Lower lobe of right lung (tissue), 2 donors: ENCODE measurements at regions not wholly inside any gene's neighbourhood (a gene's known extent, or its start where the extent isn't known, plus 50 kb on each side); places are given as distances from the start of the nearest gene placed in this dataset.

Experiments used
- ATAC-seq, 2 donors: fragments of 200-7000 bp; cut with Tn5 transposase; one replicate each; pipeline ENCODE4 v1.9.1; 2020 to 2022; ENCODE audit warnings: mild to moderate bottlenecking in 2 of 2, moderate library complexity in 2 of 2
- DNase-seq: peaks from one replicate; pipeline ENCODE4 v3.0.0-alpha.2; 2020
- H3K27ac ChIP-seq: fragments of 200-600 bp; one replicate; pipeline ENCODE4 v1.8.0; 2022
- H3K27me3 ChIP-seq: fragments of 200-600 bp; one replicate; pipeline ENCODE4 v1.8.0; 2022; ENCODE audit warnings: low read depth
- H3K36me3 ChIP-seq: fragments of 200-600 bp; one replicate; pipeline ENCODE4 v1.8.0; 2022; ENCODE audit warnings: mild to moderate bottlenecking
- H3K4me1 ChIP-seq: fragments of 200-600 bp; one replicate; pipeline ENCODE4 v1.8.0; 2022
- H3K4me3 ChIP-seq: fragments of 200-600 bp; one replicate; pipeline ENCODE4 v1.8.0; 2022; ENCODE audit warnings: mild to moderate bottlenecking
- H3K9me3 ChIP-seq: fragments of 200-600 bp; one replicate; pipeline ENCODE4 v1.8.0; 2022
- intact Hi-C: fragments of 100-400 bp; cut with DNase I; formaldehyde crosslinking; loops from one replicate; pipeline ENCODE4 v1.11.0; 2022
- TF ChIP-seq, protein P1 (sequence below): fragments of 200-600 bp; IDR thresholded peaks from one replicate; pipeline ENCODE4 v1.8.0; 2022; ENCODE audit warnings: antibody characterized with exemption, mild to moderate bottlenecking
- donor health status: DM: no; HTN: yes; CAD: no; lungs with severe emphysema.

DNA sequence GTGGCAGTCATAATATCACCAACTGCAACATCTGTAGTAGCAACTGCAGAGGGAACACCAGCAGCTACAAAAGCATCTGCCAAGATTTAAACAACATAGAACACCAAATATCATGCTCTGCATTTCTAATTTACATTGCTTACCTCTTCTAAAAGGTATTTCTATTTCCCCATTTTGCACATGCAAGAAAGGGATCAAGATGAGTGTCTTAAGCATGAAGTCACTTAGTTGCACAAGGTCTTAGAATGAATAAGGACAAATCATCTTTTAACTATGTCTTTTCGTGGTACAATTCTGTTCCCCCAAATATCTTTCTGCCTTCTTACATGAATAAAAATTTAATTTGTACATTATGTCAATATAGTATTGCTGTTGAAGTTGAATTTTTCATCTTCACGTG, 1746.4 kb downstream of the EFNA5 start:
- H3K27me3 ChIP-seq = no peaks in the 10 kb centered on the region
- ATAC-seq = no peak
- TF ChIP-seq, protein P1, sequence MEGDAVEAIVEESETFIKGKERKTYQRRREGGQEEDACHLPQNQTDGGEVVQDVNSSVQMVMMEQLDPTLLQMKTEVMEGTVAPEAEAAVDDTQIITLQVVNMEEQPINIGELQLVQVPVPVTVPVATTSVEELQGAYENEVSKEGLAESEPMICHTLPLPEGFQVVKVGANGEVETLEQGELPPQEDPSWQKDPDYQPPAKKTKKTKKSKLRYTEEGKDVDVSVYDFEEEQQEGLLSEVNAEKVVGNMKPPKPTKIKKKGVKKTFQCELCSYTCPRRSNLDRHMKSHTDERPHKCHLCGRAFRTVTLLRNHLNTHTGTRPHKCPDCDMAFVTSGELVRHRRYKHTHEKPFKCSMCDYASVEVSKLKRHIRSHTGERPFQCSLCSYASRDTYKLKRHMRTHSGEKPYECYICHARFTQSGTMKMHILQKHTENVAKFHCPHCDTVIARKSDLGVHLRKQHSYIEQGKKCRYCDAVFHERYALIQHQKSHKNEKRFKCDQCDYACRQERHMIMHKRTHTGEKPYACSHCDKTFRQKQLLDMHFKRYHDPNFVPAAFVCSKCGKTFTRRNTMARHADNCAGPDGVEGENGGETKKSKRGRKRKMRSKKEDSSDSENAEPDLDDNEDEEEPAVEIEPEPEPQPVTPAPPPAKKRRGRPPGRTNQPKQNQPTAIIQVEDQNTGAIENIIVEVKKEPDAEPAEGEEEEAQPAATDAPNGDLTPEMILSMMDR = no peak
- no peaks in the 10 kb centered on the region for H3K9me3 ChIP-seq
- H3K4me1 ChIP-seq = no peaks in the 10 kb centered on the region
- intact Hi-C loops = no loop called here
- no peaks in the 10 kb centered on the region for H3K36me3 ChIP-seq
- no peak for DNase-seq
- H3K4me3 ChIP-seq = no peak overlapping the region
- no peak overlapping the region for H3K27ac ChIP-seq

DNA sequence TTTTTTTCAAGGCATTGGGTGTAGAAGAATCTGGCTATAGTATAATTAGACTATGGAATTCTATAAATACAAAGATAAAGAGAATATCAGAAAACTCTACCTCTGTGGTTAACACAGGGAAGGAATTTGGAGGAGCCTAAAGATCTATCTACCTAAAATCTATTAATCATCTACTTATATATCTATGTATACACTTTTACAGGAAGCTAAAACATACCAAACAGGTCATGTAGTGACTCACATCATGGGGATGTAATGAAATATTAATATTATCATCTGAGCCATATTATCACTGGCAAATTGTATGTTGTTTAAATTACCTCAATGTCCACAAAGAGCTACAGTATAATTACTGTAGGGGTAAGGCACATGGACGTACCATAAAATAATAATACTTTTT, 1748.2 kb downstream of the EFNA5 start:
- intact Hi-C loops = no loop called here
- H3K36me3 ChIP-seq = no peaks in the 10 kb centered on the region
- no peak for ATAC-seq
- H3K4me1 ChIP-seq = no peaks in the 10 kb centered on the region
- no peak overlapping the region for H3K27ac ChIP-seq
- H3K27me3 ChIP-seq = no peaks in the 10 kb centered on the region
- H3K4me3 ChIP-seq = no peak overlapping the region
- no peak for DNase-seq
- H3K9me3 ChIP-seq = no peaks in the 10 kb centered on the region
- TF ChIP-seq, protein P1 = no peak

DNA sequence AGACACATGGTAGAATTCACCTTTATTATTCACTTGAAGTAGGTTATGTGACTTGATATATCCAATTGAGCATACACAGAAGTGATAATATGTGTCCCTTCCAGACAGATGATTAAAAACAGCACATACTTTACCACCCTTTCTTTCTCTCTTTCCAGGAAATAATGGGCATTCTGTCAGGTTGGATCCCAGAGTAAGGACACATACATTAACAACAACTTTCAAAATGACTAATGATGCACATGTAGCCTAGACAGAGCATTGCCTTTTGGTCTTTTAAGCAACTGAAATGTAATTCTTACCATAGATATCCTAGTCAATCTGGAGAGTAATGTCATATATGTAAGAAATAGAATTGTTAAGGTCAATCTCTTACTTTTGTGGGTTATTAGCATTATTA, 1748.7 kb downstream of the EFNA5 start:
- intact Hi-C loops = no loop called here
- TF ChIP-seq, protein P1 = no peak
- Histone ChIP-seq H3K27ac (no peak overlapping the region), H3K4me3 (no peak overlapping the region), H3K9me3 (no peaks in the 10 kb centered on the region), H3K4me1 (no peaks in the 10 kb centered on the region), H3K27me3 (no peaks in the 10 kb centered on the region), H3K36me3 (no peaks in the 10 kb centered on the region)
- DNase-seq (no peak), ATAC-seq (no peak)

DNA sequence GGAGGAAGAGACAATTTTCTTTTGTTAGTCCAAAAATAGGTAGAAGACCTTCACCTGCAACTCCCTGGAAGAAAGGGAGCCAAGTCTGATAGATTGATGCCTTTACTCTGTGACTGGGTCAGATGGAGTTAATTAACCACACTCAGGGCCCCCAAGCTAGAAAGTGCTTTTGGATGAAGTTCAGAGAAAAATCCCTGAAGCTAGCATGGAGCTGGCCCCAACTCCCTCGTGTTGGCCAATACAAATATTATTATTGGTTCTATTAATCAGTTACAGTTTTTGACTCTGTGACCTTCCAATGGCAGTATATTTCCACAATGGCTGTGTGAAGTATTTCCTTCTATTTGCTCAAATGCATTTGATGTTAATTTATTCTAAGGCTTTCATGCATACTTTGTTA, 1753.5 kb downstream of the EFNA5 start:
- intact Hi-C loops = no loop called here

DNA sequence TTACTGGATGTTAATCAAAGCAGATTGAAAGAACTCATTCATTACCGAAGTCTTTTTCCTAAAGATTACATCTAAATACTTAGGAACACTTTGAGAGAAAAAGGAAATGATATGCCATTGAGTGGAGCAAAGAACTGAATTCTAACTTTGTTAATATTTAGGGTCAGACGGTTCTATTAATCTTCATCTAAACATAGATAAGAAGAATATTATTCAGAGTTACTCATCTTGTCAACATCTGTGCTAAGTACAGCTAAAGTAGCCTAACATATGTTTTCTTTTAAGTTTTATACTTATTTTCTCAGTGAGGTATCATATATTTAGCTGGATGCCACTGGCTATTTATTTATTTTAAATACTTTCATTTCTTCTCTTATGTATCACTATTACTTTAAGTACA, 1763.7 kb downstream of the EFNA5 start:
- TF ChIP-seq, protein P1 = no peak
- intact Hi-C loops = no loop called here
- ATAC-seq (no peak), DNase-seq (no peak)
- Histone ChIP-seq H3K4me1 (no peaks in the 10 kb centered on the region), H3K4me3 (no peak overlapping the region), H3K9me3 (no peaks in the 10 kb centered on the region), H3K27ac (no peak overlapping the region), H3K27me3 (no peaks in the 10 kb centered on the region), H3K36me3 (no peaks in the 10 kb centered on the region)

More for the DNA sequence above, 1753.5 kb downstream of the EFNA5 start:
- TF ChIP-seq, protein P1 = no peak
- Histone ChIP-seq H3K27ac (no peak overlapping the region), H3K4me1 (no peaks in the 10 kb centered on the region), H3K27me3 (no peaks in the 10 kb centered on the region), H3K9me3 (no peaks in the 10 kb centered on the region), H3K36me3 (no peaks in the 10 kb centered on the region), H3K4me3 (no peak overlapping the region)
- DNase-seq (no peak), ATAC-seq (no peak)

DNA sequence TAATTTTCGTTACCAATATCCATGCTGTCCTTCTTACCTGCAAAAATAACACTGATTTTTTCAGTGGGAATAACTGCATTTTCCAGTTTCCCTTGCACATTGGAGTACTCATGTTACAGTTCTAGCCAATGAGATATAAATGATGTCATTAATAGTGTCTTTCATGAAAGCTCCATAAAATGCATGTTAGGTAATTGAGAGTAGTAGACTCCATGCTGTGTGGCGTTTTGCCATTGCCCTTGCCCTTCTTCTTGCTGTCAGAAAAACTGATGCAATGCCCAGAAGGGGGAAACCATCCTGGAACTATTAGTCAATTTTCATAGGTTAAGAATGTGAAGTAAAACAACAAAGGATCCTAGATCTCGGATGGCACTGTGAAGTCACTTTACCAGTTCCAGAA, 1765.3 kb downstream of the EFNA5 start:
- TF ChIP-seq, protein P1 = no peak
- DNase-seq (no peak), ATAC-seq (no peak)
- intact Hi-C loops = no loop called here
- no peaks in the 10 kb centered on the region for H3K36me3 ChIP-seq
- H3K27ac ChIP-seq = no peak overlapping the region
- no peaks in the 10 kb centered on the region for H3K9me3 ChIP-seq
- no peaks in the 10 kb centered on the region for H3K27me3 ChIP-seq
- H3K4me1 ChIP-seq = no peaks in the 10 kb centered on the region
- no peak overlapping the region for H3K4me3 ChIP-seq
